ENCODE measurements at regions not wholly inside any gene's neighbourhood (a gene's known extent, or its start where the extent isn't known, plus 50 kb on each side); places are given as distances from the start of the nearest gene placed in this dataset.
"Not testable (repeated sequence)": the region's sequence is repeated elsewhere in the genome, so short reads cannot be mapped to it uniquely, and the experiment has no call there.

- no peak overlapping the region for H3K27ac ChIP-seq (ENCODE audit: low read depth, low read length)
- H3F3A ChIP-seq (ENCODE audit: control insufficient read depth, insufficient read depth): no peaks in the 10 kb centered on the region
- H3K27me3 ChIP-seq (ENCODE audit: control insufficient read depth, low read length): no peaks in the 10 kb centered on the region
- H4K20me1 ChIP-seq (ENCODE audit: control insufficient read depth, insufficient read depth, low read depth, low read length): no peaks in the 10 kb centered on the region
- H3K79me2 ChIP-seq (ENCODE audit: control insufficient read depth, low read length): no peaks in the 10 kb centered on the region
- TF ChIP-seq CTCF (IDR thresholded peaks at IDR 0.05; ENCODE audit: low read depth, low read length, poor library complexity, severe bottlenecking): no peak
- no peak for TF ChIP-seq EZH2phosphoT487 (IDR thresholded peaks at IDR 0.05; ENCODE audit: borderline replicate concordance, low read length)
- H3K4me1 ChIP-seq (ENCODE audit: control insufficient read depth, low read length): no peaks in the 10 kb centered on the region
- no peaks in the 10 kb centered on the region for H3K9me3 ChIP-seq (ENCODE audit: control insufficient read depth, insufficient read depth, low read length)
- no peaks in the 10 kb centered on the region for H3K9me2 ChIP-seq (replicated peaks; ENCODE audit: control insufficient read depth, low read length)
- H3K36me3 ChIP-seq (ENCODE audit: control insufficient read depth, low read length): no peaks in the 10 kb centered on the region
- H3K4me3 ChIP-seq (ENCODE audit: low read length): no peak overlapping the region
- H3K4me2 ChIP-seq (ENCODE audit: low read length): no peak overlapping the region
Measured at GRCh38 chr9:81069038-81069795, 620.1 kb downstream of the TLE1 start.

- H3K4me3 ChIP-seq (ENCODE audit: low read length); H3K36me3 ChIP-seq (ENCODE audit: control insufficient read depth, low read length); H3K9me3 ChIP-seq (ENCODE audit: control insufficient read depth, insufficient read depth, low read length); H4K20me1 ChIP-seq (ENCODE audit: control insufficient read depth, insufficient read depth, low read depth, low read length); H3K79me2 ChIP-seq (ENCODE audit: control insufficient read depth, low read length); H3K27me3 ChIP-seq (ENCODE audit: control insufficient read depth, low read length); H3F3A ChIP-seq (ENCODE audit: control insufficient read depth, insufficient read depth); H3K9me2 ChIP-seq (replicated peaks; ENCODE audit: control insufficient read depth, low read length); H3K4me1 ChIP-seq (ENCODE audit: control insufficient read depth, low read length); H3K4me2 ChIP-seq (ENCODE audit: low read length); H3K27ac ChIP-seq (ENCODE audit: low read depth, low read length): not testable (repeated sequence)
Measured at GRCh38 chr9:81062995-81063394, 626.4 kb downstream of the TLE1 start.

- Histone ChIP-seq H3K27me3 (ENCODE audit: control insufficient read depth, low read length) (no peaks in the 10 kb centered on the region), H3K4me2 (ENCODE audit: low read length) (no peak overlapping the region), H3K9me3 (ENCODE audit: control insufficient read depth, insufficient read depth, low read length) (no peaks in the 10 kb centered on the region; the same call in 1 of the 2 replicates), H3K9me2 (replicated peaks; ENCODE audit: control insufficient read depth, low read length) (no peaks in the 10 kb centered on the region), H3F3A (ENCODE audit: control insufficient read depth, insufficient read depth) (no peaks in the 10 kb centered on the region), H4K20me1 (ENCODE audit: control insufficient read depth, insufficient read depth, low read depth, low read length) (no peaks in the 10 kb centered on the region), H3K79me2 (ENCODE audit: control insufficient read depth, low read length) (no peaks in the 10 kb centered on the region), H3K4me3 (ENCODE audit: low read length) (no peak overlapping the region), H3K36me3 (ENCODE audit: control insufficient read depth, low read length) (no peaks in the 10 kb centered on the region), H3K4me1 (ENCODE audit: control insufficient read depth, low read length) (no peaks in the 10 kb centered on the region), H3K27ac (ENCODE audit: low read depth, low read length) (no peak overlapping the region)
- TF ChIP-seq CTCF (IDR thresholded peaks at IDR 0.05; ENCODE audit: low read depth, low read length, poor library complexity, severe bottlenecking) (no peak), EZH2phosphoT487 (IDR thresholded peaks at IDR 0.05; ENCODE audit: borderline replicate concordance, low read length) (no peak)
Measured at GRCh38 chr9:81058782-81059181, 630.6 kb downstream of the TLE1 start.

- Histone ChIP-seq H3K4me3 (ENCODE audit: low read length) (no peak overlapping the region), H4K20me1 (ENCODE audit: control insufficient read depth, insufficient read depth, low read depth, low read length) (no peaks in the 10 kb centered on the region), H3F3A (ENCODE audit: control insufficient read depth, insufficient read depth) (no peaks in the 10 kb centered on the region), H3K9me2 (replicated peaks; ENCODE audit: control insufficient read depth, low read length) (no peaks in the 10 kb centered on the region), H3K36me3 (ENCODE audit: control insufficient read depth, low read length) (no peaks in the 10 kb centered on the region), H3K79me2 (ENCODE audit: control insufficient read depth, low read length) (no peaks in the 10 kb centered on the region), H3K4me1 (ENCODE audit: control insufficient read depth, low read length) (no peaks in the 10 kb centered on the region), H3K27me3 (ENCODE audit: control insufficient read depth, low read length) (no peaks in the 10 kb centered on the region), H3K9me3 (ENCODE audit: control insufficient read depth, insufficient read depth, low read length) (no peaks in the 10 kb centered on the region), H3K4me2 (ENCODE audit: low read length) (no peak overlapping the region), H3K27ac (ENCODE audit: low read depth, low read length) (no peak overlapping the region)
- TF ChIP-seq CTCF (IDR thresholded peaks at IDR 0.05; ENCODE audit: low read depth, low read length, poor library complexity, severe bottlenecking): no peak
- TF ChIP-seq EZH2phosphoT487 (IDR thresholded peaks at IDR 0.05; ENCODE audit: borderline replicate concordance, low read length): no peak
Measured at GRCh38 chr9:81053298-81054025, 635.9 kb downstream of the TLE1 start.
